Spleen (tissue), 11 donors: ENCODE measurements at regions not wholly inside any gene's neighbourhood (a gene's known extent, or its start where the extent isn't known, plus 50 kb on each side); places are given as distances from the start of the nearest gene placed in this dataset.

Experiments
- DNase-seq: peaks from one replicate; pipeline ENCODE4 v3.0.0-alpha.2; 2020
- H3K27ac ChIP-seq, 8 donors: fragments of 200-600 bp; sonication (generic) in 7 of 8; 1 replicate in 4 of 8; 2 replicates in 4 of 8; pipeline versions ENCODE4 v1.5.0 to v1.8.0; 2016 to 2021; ENCODE audit warnings: inconsistent platforms in 4 of 8, mild to moderate bottlenecking in 4 of 8, moderate library complexity in 1 of 8
- H3K27me3 ChIP-seq, 7 donors: fragments of 200-600 bp; sonication (generic) in 6 of 7; replicated peaks in 1 of 7; 1 replicate in 4 of 7; 2 replicates in 3 of 7; pipeline versions ENCODE4 v1.5.0 to v1.8.0; 2016 to 2021; ENCODE audit warnings: inconsistent platforms in 3 of 7, mild to moderate bottlenecking in 1 of 7
- H3K36me3 ChIP-seq, 6 donors: fragments of 200-600 bp; sonication (generic) in 5 of 6; 1 replicate in 4 of 6; 2 replicates in 2 of 6; pipeline versions ENCODE4 v1.5.0 to v1.8.0; 2016 to 2021; ENCODE audit warnings: inconsistent platforms in 2 of 6
- H3K4me1 ChIP-seq, 6 donors: fragments of 200-600 bp; sonication (generic) in 5 of 6; 1 replicate in 3 of 6; 2 replicates in 3 of 6; pipeline versions ENCODE4 v1.5.0 to v1.8.0; 2016 to 2021; ENCODE audit warnings: inconsistent platforms in 3 of 6
- H3K4me3 ChIP-seq, 8 donors: fragments of 200-600 bp; sonication (generic) in 7 of 8; 1 replicate in 4 of 8; 2 replicates in 4 of 8; pipeline versions ENCODE4 v1.5.0 to v1.8.0; 2016 to 2021; ENCODE audit warnings: inconsistent platforms in 4 of 8, mild to moderate bottlenecking in 4 of 8, moderate library complexity in 2 of 8
- H3K9me3 ChIP-seq, 8 donors: fragments of 200-600 bp; sonication (generic) in 7 of 8; 1 replicate in 4 of 8; 2 replicates in 4 of 8; pipeline versions ENCODE4 v1.5.0 to v1.8.0; 2016 to 2021; ENCODE audit warnings: inconsistent platforms in 4 of 8
- CTCF ChIP-seq, 11 experiments: fragments of 200-600 bp in 7 of 11; fragments of 450-650 bp in 4 of 11; sonication (generic) in 4 of 11; IDR thresholded peaks in 8 of 11; conservative IDR thresholded peaks in 3 of 11; 1 replicate in 7 of 11; 2 replicates in 4 of 11; pipeline versions ENCODE4 v1.4.0 to v1.8.0; 2016 to 2021; ENCODE audit warnings: antibody characterized with exemption in 11 of 11, inconsistent platforms in 4 of 11, mild to moderate bottlenecking in 1 of 11
- POLR2A ChIP-seq, 3 donors: fragments of 450-650 bp; IDR thresholded peaks; one replicate each; pipeline ENCODE4 v1.5.1; 2017; ENCODE audit warnings: antibody characterized with exemption in 3 of 3, mild to moderate bottlenecking in 1 of 3
- POLR2AphosphoS5 ChIP-seq, 3 donors: sonication (generic); formaldehyde crosslinking; IDR thresholded peaks; one replicate each; pipeline ENCODE4 v1.5.1; 2017; ENCODE audit warnings: antibody characterized with exemption in 3 of 3
- WGBS, 5 donors: extraction: QIAGEN DNeasy Blood & Tissue Kit in 3 of 5; methylation state at CpG; one replicate each; pipeline versions ENCODE4 v1.1.5 to v1.1.7; 2013 to 2018; 5-methylcytosine and 5-hydroxymethylcytosine counted together
- intact Hi-C: fragments of 100-400 bp; cut with DNase I; formaldehyde crosslinking; loops from one replicate; pipeline ENCODE4 v1.15.0; 2023; ENCODE audit warnings: low total_unique reads
- donor health status: healthy with polysubstance abuse.
- donor health status: DM: no; HTN: no; CAD: no; lungs with moderate emphysema.
- donor health status: DM: no; HTN: no; CAD: no.
- donor health status: Bipolar disorder and iron deficiency.
- donor health status: healthy.
- donor health status: DM: no; HTN: no; CAD: no.
- donor health status: DM: yes; HTN: yes; CAD: no.

GRCh38 chr16:50985733-50986132 lies 165.3 kb downstream of the SALL1 start:
- Histone ChIP-seq H3K27ac (no peak overlapping the region), H3K36me3 (no peaks in the 10 kb centered on the region), H3K27me3 (peaks cover 0 to 11% (median 0%) of the 10 kb centered on the region in 7 donors), H3K4me3 (no peak overlapping the region), H3K9me3 (peaks cover 0 to 21% (median 0%) of the 10 kb centered on the region in 8 donors), H3K4me1 (no peaks in the 10 kb centered on the region)
- no peak for DNase-seq
- 50 to 69% (median 63%) methylated on average over 1 to 2 of the region's 2 CpGs for WGBS, 5 donors
- intact Hi-C loops, result no loop called here
- TF ChIP-seq CTCF (IDR thresholded peaks at IDR 0.05 in 8 of 11, conservative IDR thresholded peaks at IDR 0.05 in 3 of 11), result no peak
- TF ChIP-seq POLR2A (IDR thresholded peaks at IDR 0.05), result no peak
- TF ChIP-seq POLR2AphosphoS5 (IDR thresholded peaks at IDR 0.05), result no peak

- intact Hi-C loops, result no loop called here
- no peaks in the 10 kb centered on the region for H3K4me1 ChIP-seq
- H3K27me3 ChIP-seq, result peaks cover 0 to 12% (median 0%) of the 10 kb centered on the region in 7 donors
- no peak overlapping the region for H3K27ac ChIP-seq
- no peaks in the 10 kb centered on the region for H3K36me3 ChIP-seq
- H3K4me3 ChIP-seq, result no peak overlapping the region
- DNase-seq, result no peak
- H3K9me3 ChIP-seq, result peaks cover 0 to 21% (median 0%) of the 10 kb centered on the region in 8 donors
- TF ChIP-seq POLR2A (IDR thresholded peaks at IDR 0.05) (no peak), POLR2AphosphoS5 (IDR thresholded peaks at IDR 0.05) (no peak), CTCF (IDR thresholded peaks at IDR 0.05 in 8 of 11, conservative IDR thresholded peaks at IDR 0.05 in 3 of 11) (no peak)
- WGBS, 5 donors, result 52 to 58% (median 56%) methylated on average over 6 of the region's 6 CpGs
Measured at GRCh38 chr16:50984688-50985087, 166.4 kb downstream of the SALL1 start.

DNA sequence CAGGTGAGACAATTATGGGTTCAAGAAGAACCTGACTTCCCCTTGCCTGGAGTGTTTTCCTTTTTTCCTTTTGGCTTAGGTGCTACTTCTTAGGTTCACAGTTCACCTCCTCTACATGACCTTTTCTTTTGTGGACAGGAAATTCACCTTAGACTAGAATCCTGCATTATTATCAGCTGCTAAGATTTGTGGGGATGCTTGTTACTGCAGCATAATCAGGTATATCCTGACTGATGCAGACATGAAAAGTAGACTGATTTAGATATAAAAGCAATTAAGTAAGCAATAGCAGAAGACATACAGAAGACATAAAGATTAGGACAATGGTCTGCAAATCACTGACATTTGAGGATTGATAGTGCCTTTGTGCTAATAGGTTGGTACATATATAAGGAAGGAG lies 168.3 kb downstream of the SALL1 start:
- TF ChIP-seq CTCF (IDR thresholded peaks at IDR 0.05 in 8 of 11, conservative IDR thresholded peaks at IDR 0.05 in 3 of 11) (no peak), POLR2A (IDR thresholded peaks at IDR 0.05) (no peak), POLR2AphosphoS5 (IDR thresholded peaks at IDR 0.05) (no peak)
- intact Hi-C loops, result no loop called here

DNA sequence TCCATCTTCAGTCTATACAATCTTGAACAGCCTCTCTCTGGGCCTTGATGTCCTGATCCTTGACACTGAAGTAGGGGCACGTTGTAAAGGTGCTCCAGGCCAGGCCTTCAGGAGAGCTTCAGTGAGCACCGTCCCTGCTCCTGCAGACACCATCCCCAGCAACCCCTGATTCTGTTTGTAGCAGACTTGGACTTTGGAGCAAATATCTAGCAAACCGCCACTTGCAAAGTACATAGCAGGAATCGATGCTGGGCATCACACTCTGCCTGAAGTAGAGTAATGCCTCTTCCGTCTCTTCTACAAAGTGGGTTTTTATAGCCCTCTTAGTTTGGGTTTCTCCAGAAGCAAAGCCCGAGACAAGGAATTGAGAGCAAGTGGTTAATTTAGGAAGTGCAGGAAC lies 169.1 kb downstream of the SALL1 start:
- TF ChIP-seq POLR2AphosphoS5 (IDR thresholded peaks at IDR 0.05) (no peak), POLR2A (IDR thresholded peaks at IDR 0.05) (no peak), CTCF (IDR thresholded peaks at IDR 0.05 in 8 of 11, conservative IDR thresholded peaks at IDR 0.05 in 3 of 11) (no peak)
- intact Hi-C loops, result no loop called here
- Histone ChIP-seq H3K4me1 (no peaks in the 10 kb centered on the region), H3K27ac (no peak overlapping the region), H3K9me3 (peaks cover 0 to 21% (median 0%) of the 10 kb centered on the region in 8 donors), H3K4me3 (no peak overlapping the region), H3K36me3 (no peaks in the 10 kb centered on the region), H3K27me3 (peaks cover 0 to 12% (median 0%) of the 10 kb centered on the region in 7 donors)
- WGBS, 5 donors, result 78 to 85% (median 81%) methylated on average over 6 of the region's 6 CpGs
- no peak for DNase-seq

More for the DNA sequence above, 168.3 kb downstream of the SALL1 start:
- H3K27ac ChIP-seq, result no peak overlapping the region
- H3K4me1 ChIP-seq, result no peaks in the 10 kb centered on the region
- no peak overlapping the region for H3K4me3 ChIP-seq
- H3K9me3 ChIP-seq, result peaks cover 0 to 21% (median 0%) of the 10 kb centered on the region in 8 donors
- no peaks in the 10 kb centered on the region for H3K36me3 ChIP-seq
- no peak for DNase-seq
- peaks cover 0 to 12% (median 0%) of the 10 kb centered on the region in 7 donors for H3K27me3 ChIP-seq
